Kidney epithelial cell (primary cell): ENCODE measurements at regions not wholly inside any gene's neighbourhood (a gene's known extent, or its start where the extent isn't known, plus 50 kb on each side); places are given as distances from the start of the nearest gene placed in this dataset.

Experiments used
- DNase-seq: peaks from one replicate; pipeline ENCODE4 v3.0.0-alpha.2; 2010; ENCODE audit warnings: low read depth
- H3K27me3 ChIP-seq: 2 replicates; pipeline ENCODE4 v1.6.0; 2011; ENCODE audit warnings: low read length; ENCODE audit not compliant: control insufficient read depth, insufficient read depth
- H3K36me3 ChIP-seq: 2 replicates; pipeline ENCODE4 v1.5.1; 2011; ENCODE audit warnings: low read length; ENCODE audit not compliant: control insufficient read depth, insufficient read depth
- H3K4me3 ChIP-seq: 2 replicates; pipeline ENCODE4 v1.5.1; 2011; ENCODE audit warnings: low read depth, mild to moderate bottlenecking, control low read depth, low read length
- TF ChIP-seq, protein P1 (sequence below): IDR thresholded peaks from 2 replicates; pipeline ENCODE4 v1.5.1; 2011; ENCODE audit warnings: mild to moderate bottlenecking, moderate library complexity, low read length, control low read depth, inconsistent platforms; ENCODE audit not compliant: insufficient read depth, poor library complexity, severe bottlenecking

DNA sequence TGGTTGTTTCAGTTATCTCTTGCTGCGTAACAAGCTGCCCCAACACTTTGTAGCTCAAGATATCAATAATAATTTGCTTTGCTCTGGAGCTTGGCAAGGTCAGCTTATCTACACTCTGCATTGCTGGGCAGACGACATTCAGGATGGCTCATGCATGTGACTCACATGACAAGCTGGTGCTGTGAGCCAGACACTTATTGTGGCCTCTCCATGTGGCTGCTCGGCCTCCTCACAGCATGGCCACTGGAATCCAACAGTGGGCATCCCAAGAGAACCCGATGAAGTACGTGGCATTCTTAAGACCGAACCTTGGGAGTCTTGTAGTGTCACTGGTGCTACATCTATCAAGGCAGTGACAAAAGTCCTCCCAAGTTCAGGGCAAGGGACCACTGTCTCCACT, 94.2 kb upstream of the MVB12B start:
- Histone ChIP-seq H3K27me3 (peaks cover 23% of the 10 kb centered on the region), H3K36me3 (no peaks in the 10 kb centered on the region), H3K4me3 (no peak overlapping the region)
- DNase-seq = no peak
- TF ChIP-seq, protein P1, sequence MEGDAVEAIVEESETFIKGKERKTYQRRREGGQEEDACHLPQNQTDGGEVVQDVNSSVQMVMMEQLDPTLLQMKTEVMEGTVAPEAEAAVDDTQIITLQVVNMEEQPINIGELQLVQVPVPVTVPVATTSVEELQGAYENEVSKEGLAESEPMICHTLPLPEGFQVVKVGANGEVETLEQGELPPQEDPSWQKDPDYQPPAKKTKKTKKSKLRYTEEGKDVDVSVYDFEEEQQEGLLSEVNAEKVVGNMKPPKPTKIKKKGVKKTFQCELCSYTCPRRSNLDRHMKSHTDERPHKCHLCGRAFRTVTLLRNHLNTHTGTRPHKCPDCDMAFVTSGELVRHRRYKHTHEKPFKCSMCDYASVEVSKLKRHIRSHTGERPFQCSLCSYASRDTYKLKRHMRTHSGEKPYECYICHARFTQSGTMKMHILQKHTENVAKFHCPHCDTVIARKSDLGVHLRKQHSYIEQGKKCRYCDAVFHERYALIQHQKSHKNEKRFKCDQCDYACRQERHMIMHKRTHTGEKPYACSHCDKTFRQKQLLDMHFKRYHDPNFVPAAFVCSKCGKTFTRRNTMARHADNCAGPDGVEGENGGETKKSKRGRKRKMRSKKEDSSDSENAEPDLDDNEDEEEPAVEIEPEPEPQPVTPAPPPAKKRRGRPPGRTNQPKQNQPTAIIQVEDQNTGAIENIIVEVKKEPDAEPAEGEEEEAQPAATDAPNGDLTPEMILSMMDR = no peak

DNA sequence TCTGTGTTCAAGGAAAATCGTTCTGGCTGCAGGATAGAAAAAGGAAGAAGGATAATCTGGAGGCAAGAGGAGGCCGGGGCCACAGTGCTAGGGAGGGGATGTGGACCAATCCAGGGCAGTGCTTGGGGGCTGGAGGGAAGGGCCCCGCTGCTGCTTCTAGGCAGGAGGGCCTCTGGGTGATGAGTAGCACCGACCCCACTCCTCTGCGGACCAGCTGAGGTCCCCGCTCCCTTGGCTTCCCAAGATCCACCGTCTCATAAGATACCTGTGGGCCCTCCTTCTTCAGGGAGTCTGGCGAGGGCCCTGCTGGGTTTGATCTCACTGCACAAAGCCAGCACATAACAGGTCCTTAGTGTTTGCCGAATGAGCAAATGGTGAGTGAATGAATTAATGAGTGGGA, 93.5 kb upstream of the MVB12B start:
- Histone ChIP-seq H3K4me3 (no peak overlapping the region), H3K36me3 (no peaks in the 10 kb centered on the region), H3K27me3 (peaks cover 18% of the 10 kb centered on the region)
- TF ChIP-seq, protein P1 = no peak
- DNase-seq = no peak

DNA sequence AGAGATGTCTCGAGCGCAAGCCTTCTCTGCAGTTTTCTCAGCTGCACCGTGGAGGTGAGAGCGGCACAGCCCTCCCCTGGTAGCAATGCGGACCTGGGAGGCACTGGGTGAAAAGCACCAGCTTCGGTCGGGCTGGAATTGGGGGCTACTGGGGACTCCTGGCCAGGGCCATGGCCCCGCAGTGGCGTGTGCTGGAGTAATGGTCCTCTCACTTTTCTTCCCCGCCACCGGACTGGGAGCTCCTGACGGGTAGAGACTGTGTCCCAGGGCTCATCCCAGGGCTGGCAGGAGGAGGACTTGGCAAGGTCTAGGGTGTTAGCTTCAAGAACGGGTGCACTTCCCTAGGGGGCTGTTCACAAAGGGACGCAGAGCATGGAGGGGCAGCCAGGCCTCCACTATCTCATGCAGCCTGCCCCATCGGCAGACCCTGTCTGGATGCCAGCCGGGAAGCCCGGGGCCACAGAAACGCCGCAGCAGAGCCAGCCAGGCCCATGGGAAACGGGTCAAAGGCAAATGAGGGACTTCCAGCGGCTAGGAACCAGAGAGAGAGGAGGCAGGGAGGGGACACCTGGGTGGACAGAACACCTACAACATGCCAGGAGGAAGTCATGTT, 92.6 kb upstream of the MVB12B start:
- H3K27me3 ChIP-seq = peaks cover 12% of the 10 kb centered on the region
- TF ChIP-seq, protein P1 = no peak
- no peak for DNase-seq
- H3K36me3 ChIP-seq = no peaks in the 10 kb centered on the region
- no peak overlapping the region for H3K4me3 ChIP-seq

DNA sequence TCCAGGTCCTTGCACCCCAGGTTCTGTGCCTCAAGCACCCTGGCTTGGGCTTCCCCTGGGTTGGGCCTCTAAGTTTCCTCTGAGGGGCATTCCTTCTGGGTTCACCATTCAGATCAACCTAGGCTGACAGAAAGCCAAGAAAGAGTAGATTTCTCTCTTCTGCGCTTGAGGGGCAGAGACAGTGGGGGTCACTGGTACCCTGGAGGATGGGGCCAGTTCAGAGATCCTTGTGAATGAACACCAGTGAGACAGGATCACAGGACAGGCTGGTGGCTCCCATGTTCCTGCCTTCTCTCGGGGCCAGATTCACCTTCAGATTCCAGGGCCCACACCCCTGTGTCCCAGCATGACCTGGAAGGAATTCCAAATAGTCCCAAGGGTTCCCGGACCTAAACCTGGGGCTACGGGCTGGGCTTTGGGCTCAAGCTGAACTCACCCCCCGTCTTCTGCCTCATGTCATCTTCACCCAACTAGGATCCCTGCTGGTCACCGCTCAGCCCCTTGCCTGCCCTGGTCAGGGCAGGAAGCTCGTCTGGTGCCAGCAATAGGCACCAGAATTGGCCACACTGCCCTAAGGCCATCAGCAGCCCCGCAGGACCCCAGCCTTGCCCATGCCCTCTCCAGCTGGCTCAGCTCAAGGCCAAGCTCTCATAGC, 91.8 kb upstream of the MVB12B start:
- DNase-seq = no peak
- TF ChIP-seq, protein P1 = no peak
- Histone ChIP-seq H3K36me3 (no peaks in the 10 kb centered on the region), H3K27me3 (peaks cover 12% of the 10 kb centered on the region), H3K4me3 (no peak overlapping the region)

DNA sequence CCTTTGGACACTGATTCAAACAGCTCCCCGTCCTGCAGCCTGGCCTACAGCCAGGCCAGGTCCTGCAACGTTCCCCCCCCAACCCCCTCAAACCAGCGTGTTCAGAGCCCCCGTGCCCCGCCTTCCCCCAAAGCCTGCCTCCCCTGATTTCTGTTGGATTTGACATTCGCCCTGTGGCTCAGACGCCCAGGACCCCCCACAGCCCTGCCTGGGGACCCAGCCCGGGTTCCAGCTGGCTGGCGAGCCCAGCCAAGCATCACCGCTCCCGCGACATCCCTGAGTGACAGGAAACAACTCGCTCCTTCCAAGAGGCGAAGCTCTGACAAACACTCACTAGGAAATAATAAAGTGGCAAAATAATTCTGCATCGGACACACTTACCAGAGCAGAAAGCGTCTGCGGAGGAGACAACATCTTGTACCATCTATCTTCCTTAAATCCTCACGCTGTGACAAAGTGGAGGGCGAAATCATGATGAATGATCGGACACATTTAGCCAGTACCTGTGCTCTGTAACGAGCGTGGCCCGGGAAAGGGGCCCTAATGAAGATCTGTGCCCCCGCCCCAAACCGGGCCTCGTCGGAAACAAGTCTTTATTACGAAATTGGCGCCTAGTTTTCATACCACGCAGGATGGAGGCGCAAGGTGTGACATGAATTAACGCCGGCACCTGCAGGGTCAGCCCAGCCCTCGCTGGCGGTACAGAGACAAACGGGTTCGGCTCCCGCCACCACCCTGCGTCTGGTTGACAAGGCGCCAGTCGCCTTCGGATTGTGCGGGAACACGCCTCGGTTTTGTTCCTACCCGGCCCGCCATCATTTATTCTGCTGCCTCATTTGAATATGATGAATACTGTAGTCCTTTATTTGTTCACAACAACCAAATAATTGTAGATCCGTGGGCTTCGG, 91.0 kb upstream of the MVB12B start:
- Histone ChIP-seq H3K36me3 (no peaks in the 10 kb centered on the region), H3K27me3 (peaks cover 12% of the 10 kb centered on the region), H3K4me3 (no peak overlapping the region)
- TF ChIP-seq, protein P1 = no peak
- no peak for DNase-seq
